ENCODE measurements at regions not wholly inside any gene's neighbourhood (a gene's known extent, or its start where the extent isn't known, plus 50 kb on each side); places are given as distances from the start of the nearest gene placed in this dataset.

- no peak for DNase-seq (ENCODE audit: low read depth)
These were observed 530.3 kb upstream of the PRKX start for GRCh38 chrX:4243759-4244158.

DNA sequence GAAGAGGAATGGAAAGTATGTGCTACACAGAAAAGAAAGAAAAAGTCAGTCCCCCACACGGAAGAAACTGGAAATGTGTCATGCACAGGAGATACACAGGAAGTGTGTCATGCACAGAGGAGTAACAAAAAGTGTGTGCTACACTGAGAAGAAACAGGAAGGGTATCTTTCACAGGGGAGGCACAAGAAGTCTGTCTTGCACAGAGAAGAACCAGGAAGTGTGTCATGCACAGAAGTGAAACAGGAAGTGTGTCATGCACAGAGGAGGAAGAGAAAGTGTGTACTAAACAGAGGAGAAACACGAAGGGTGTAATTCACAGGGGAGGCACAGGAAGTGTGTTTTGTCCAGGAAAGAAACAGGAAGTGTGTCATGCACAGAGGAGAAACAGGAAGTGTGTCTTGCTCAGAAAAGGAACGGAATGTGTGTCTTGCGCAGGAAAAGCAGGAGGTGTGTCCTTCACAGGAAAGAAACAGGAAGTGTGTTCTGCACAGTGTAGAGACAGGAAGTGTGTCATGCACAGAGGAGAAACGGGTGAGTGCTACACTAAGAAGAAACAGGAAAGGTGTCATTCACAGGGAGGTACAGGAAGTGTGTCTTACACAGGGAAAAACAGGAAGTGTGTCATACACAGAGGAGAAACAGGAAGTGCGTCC lies 527.2 kb upstream of the PRKX start:
- no peak for DNase-seq (ENCODE audit: low read depth)

DNA sequence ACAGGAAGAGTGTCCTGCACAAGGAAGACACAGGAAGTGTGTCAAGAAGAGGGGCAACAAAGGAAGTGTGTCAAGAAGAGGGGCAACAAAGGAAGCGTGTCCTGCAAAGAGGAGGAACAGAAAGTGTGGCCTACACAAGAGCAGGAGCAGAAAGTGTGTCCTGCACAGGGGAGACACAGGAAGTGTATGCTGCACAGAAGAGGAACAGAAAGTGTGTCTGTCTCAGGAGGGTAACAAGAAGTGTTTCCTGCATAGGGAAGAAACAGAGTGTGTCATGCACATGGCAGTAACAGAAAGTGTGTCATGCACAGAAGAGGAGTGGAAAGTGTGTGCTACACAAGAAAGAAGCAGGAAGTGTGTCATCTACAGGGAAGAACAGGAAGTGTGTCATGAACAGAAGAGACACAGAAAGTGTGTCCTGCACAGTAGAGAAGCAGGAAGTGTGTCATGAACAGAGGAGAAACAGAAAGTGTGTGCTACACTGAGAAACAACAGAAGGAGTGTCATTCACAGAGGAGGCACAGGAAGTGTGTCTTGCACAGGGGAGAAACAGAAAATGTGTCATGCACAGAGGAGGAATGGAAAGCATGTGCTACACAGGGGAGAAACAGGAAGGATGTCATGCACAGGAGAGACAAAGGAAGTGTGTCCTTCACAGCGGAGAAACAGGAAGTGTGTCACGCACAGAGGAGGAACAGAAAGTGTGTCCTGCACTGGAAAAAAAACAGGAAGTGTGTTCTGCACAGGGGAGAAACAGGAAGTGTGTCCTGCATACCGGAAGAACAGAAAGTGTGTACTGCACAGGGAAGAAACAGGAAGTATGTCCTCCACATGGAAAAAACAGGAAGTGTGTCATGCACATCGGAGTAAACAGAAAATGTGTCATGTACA lies 526.4 kb upstream of the PRKX start:
- DNase-seq (ENCODE audit: low read depth) = no peak

DNA sequence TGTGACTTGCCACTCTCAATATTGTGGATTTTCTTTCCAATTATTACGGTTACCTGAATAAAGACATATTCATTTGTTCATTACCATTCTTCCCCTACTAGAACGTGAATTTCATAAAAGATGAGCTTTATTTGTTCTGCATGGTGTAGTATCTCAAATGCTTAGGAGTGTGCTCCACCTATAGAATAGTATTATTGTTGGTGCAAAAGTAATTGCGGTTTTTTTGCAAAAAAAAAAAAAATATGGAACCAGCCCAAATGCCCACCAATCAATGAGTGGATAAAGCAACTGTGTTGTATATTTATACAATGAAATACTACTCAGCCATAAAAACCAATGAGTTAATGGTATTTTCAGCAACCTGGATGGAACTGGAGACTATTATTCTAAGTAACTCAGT lies 525.5 kb upstream of the PRKX start:
- DNase-seq (ENCODE audit: low read depth) = no peak

DNA sequence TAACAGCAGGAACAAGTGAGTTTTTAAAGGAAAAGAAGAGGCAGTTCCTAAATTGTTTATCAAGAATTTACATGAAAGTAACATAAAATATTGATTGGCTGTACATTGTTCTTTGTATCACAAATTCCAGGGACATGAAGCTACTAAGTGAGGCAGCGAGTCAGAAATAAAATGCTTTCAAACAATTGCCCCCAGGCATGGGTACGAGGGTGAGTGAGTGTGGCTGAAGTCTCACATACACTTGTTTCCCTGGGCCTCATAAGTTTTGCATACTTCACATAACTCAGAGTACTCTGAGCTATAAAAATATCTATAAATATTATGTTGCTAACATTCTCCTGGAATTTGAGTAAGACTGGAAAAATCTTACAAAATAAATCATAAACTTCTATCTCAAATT lies 511.6 kb upstream of the PRKX start:
- no peak for DNase-seq (ENCODE audit: low read depth)

GRCh38 chrX:4206941-4207340 lies 493.5 kb upstream of the PRKX start:
- no peak for DNase-seq (ENCODE audit: low read depth)

DNA sequence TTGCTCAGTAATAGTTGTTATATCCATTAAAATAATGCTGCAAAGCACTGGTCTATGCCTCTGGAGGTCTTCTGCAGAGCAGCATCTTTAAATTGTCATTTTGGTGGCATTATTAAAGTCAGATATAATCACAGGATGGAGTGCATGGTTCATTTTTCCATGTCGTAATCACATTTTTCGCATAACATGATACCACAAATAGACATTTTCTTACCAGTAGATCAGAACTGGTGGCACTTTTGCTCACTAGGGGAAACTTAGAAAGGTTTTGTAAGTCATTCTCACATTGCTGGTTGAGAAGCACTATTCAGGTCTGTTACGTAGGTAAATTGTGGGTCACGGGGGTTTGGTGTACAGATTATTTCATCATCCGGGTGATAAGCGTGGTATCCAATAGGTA lies 484.5 kb upstream of the PRKX start:
- no peak for DNase-seq (ENCODE audit: low read depth)

DNA sequence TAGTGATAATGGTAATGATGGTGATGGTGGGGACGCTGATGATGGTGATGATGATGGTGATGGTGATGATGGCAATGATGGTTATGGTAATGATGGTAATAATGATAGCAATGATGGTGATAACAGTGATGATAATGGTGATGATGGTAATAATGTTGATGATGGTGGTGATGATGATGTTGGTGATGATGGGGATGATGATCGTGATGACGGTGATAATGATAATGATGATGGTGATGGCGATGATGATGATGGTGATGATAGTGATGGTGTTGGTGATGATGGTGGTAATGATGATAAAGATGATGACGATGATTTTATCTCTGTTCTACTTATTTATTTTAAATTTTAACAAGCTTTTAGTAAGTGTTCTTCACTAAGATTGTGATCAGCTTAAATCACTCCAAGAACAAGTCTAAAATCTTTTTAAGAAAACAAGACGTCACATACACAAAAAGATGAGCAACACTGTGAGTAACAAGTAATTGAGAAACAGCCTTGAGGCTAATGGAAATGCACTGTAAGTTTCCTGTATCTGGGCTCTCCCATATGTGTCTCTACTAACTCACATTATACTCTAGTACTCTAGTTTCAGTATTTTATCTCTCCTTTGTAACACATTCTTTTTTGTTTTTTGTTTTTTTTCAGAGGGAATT lies 480.2 kb upstream of the PRKX start:
- no peak for DNase-seq (ENCODE audit: low read depth)

- no peak for DNase-seq (ENCODE audit: low read depth)
These were observed 472.9 kb upstream of the PRKX start for GRCh38 chrX:4186331-4186730.

GRCh38 chrX:4185086-4185485 lies 471.6 kb upstream of the PRKX start:
- no peak for DNase-seq (ENCODE audit: low read depth)

DNA sequence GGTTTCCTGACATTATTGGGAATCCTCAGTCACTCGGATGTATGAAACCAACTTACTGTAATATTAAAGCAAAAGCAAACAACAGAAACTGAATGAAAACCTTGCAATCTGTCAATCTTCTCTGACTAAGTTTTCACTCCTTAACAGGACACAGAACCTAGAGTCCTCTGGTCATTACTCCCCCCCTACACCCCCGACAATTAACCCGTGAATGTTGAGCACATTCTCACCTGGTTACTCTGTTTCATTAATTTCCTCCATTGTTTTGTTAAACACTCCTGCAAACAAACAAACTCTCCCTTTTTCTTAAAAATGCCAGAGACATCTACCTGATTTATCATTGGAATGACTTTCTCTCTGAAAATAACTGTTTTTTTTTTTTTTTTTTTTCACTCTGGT lies 469.0 kb upstream of the PRKX start:
- no peak for DNase-seq (ENCODE audit: low read depth)

GRCh38 chrX:4181782-4182407 lies 468.4 kb upstream of the PRKX start:
- DNase-seq (ENCODE audit: low read depth) = no peak

- no peak for DNase-seq (ENCODE audit: low read depth)
These were observed 465.6 kb upstream of the PRKX start for GRCh38 chrX:4179031-4179430.

- DNase-seq (ENCODE audit: low read depth) = no peak
These were observed 461.8 kb upstream of the PRKX start for GRCh38 chrX:4175221-4175620.

GRCh38 chrX:4173743-4174142 lies 460.3 kb upstream of the PRKX start:
- no peak for DNase-seq (ENCODE audit: low read depth)

DNA sequence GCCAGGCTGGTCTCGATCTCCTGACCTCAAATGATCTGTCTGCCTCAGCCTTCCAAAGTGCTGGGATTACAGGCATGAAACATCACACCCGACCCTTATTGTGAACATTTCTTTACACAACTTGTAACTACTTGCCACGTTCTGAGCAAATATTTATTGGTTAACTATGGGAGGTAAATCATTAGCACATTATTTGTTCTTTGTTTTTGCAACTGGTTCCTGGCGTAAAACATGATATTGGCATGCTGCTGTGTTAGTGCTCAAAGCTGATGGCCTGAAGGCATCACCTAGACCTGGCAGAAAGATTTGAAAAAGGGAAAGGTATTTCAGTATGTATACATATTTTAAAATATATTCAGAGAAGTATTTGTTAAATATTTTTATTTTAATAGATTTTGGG lies 438.3 kb upstream of the PRKX start:
- no peak for DNase-seq (ENCODE audit: low read depth)

GRCh38 chrX:4150259-4150658 lies 436.8 kb upstream of the PRKX start:
- DNase-seq (ENCODE audit: low read depth) = no peak

DNA sequence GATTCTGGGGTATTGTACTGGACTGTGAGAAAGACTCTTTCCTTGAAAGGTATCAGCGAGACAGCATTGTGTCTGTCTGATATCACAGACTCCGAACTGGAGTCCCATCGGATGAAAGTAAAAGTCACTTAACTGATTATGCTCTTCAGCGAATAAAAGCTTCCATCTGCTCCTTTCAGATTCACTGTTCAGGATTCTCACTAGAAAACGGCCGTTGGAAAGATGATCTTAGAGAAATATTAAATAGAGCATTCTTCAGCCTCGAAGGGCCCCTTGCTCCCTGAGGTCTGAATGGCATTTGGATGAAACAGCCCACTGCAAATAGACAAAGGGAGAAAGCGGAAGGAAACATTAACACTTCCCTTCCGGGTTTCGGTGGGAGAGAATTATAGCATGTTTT lies 416.2 kb upstream of the PRKX start:
- no peak for DNase-seq (ENCODE audit: low read depth)

DNA sequence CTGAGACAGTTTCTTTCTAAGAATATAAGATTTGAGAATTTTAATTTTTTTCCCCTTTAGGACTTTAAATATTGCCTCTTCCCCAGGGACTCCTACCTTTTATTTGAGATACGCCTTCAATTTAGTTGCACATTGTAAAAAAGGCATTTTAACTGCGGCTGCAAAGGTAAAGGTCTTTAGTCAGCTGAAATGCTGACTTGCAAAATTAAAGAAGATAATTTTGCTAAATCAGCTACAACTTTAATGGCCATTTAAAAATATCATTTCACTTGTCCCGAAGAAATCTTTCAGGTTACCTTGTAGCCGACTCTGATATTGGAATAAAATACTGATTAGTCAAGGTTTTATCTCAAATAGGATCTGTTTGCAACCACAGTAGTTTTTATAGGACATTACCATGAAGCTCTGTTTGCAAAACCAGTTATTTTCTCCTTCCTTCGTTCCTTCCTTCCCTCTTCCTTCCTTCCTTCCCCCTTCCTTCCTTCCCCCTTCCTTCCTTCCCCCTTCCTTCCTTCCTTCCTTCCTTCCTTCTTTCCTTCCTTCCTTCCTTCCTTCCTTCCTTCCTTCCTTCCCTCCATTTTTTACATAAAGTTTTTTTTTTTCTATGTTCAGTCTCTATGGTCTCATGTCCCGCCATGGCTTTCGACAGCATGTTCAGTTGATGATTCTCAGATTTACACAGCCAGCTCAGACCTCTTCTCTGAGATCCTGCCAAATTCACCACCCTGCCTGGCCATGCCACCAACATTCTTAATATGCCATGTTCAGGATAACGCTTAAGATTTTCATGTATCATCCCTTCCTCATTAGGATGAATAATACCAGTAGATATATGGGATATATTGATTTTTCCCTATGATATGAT lies 405.4 kb upstream of the PRKX start:
- no peak for DNase-seq (ENCODE audit: low read depth)

DNA sequence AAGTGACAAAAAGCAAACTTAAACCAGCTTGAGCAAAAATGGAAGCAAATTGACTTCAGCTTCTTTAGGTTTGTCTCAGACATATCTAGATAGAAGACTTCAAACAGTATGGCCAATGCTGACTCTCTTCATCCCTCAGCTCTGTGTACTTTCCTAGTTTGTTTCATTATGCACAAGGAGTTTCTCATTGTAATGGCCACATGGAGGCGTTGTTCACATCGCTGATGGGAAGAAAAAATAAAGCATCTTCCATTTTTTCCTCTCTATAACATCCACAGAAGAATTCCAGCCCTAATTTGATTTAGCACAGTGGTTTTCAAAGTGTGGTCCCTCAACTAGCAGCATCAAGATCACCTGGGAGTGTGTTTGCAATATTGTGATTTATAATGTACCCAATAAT lies 397.5 kb upstream of the PRKX start:
- DNase-seq (ENCODE audit: low read depth) = no peak

DNA sequence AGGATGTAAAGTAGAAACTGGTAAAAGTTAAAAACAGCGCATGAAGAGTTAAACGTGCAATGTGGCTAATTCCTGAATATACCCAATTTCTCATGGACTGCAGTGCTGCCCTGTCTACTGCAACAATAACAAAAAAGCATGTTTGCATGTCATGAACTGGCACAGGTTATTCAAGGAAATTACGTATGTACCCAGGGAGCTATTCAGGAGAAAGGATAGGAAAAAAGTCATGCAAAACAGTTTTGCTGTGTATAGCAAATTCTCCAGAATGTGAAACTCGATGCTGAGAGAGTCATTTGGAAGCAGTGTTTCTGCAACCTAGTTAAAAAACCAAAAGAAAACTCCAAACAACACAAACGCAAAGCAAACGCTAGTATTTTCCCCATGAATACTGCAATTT lies 381.5 kb upstream of the PRKX start:
- DNase-seq (ENCODE audit: low read depth) = no peak
